Retina (tissue), 1 donor: ENCODE measurements at regions not wholly inside any gene's neighbourhood (a gene's known extent, or its start where the extent isn't known, plus 50 kb on each side); places are given as distances from the start of the nearest gene placed in this dataset.

Experiments
- DNase-seq: peaks from one replicate; pipeline ENCODE4 v3.0.0-alpha.2; 2016

- no peak for DNase-seq
Measured at GRCh38 chr11:92846491-92847125, 122.8 kb upstream of the MTNR1B start.

GRCh38 chr11:92848578-92848977 lies 120.9 kb upstream of the MTNR1B start:
- DNase-seq: no peak

GRCh38 chr11:92850296-92850826 lies 119.1 kb upstream of the MTNR1B start:
- no peak for DNase-seq

GRCh38 chr11:92852229-92852628 lies 117.2 kb upstream of the MTNR1B start:
- no peak for DNase-seq

GRCh38 chr11:92852946-92853345 lies 116.5 kb upstream of the MTNR1B start:
- DNase-seq: no peak

- no peak for DNase-seq
Measured at GRCh38 chr11:92854162-92854561, 115.3 kb upstream of the MTNR1B start.

- DNase-seq: no peak
Measured at GRCh38 chr11:92854952-92855351, 114.5 kb upstream of the MTNR1B start.

GRCh38 chr11:92855607-92856405 lies 113.6 kb upstream of the MTNR1B start:
- DNase-seq: no peak

GRCh38 chr11:92857407-92857806 lies 112.0 kb upstream of the MTNR1B start:
- DNase-seq: no peak

- no peak for DNase-seq
Measured at GRCh38 chr11:92859156-92859690, 110.2 kb upstream of the MTNR1B start.

GRCh38 chr11:92861634-92862033 lies 107.8 kb upstream of the MTNR1B start:
- no peak for DNase-seq

GRCh38 chr11:92865352-92865751 lies 104.1 kb upstream of the MTNR1B start:
- no peak for DNase-seq

- DNase-seq: no peak
Measured at GRCh38 chr11:92866679-92867282, 102.7 kb upstream of the MTNR1B start.

- no peak for DNase-seq
Measured at GRCh38 chr11:92867913-92868619, 101.4 kb upstream of the MTNR1B start.

- no peak for DNase-seq
Measured at GRCh38 chr11:92869716-92870115, 99.7 kb upstream of the MTNR1B start.

- DNase-seq: no peak
Measured at GRCh38 chr11:92870196-92870832, 99.1 kb upstream of the MTNR1B start.

- no peak for DNase-seq
Measured at GRCh38 chr11:92873551-92873950, 95.9 kb upstream of the MTNR1B start.

GRCh38 chr11:92875473-92875872 lies 94.0 kb upstream of the MTNR1B start:
- DNase-seq: no peak

- DNase-seq: no peak
Measured at GRCh38 chr11:92879086-92879485, 90.4 kb upstream of the MTNR1B start.

GRCh38 chr11:92880381-92880780 lies 89.1 kb upstream of the MTNR1B start:
- no peak for DNase-seq

- DNase-seq: no peak
Measured at GRCh38 chr11:92881940-92882450, 87.5 kb upstream of the MTNR1B start.
